GM06990 (cell line): ENCODE measurements at regions not wholly inside any gene's neighbourhood (a gene's known extent, or its start where the extent isn't known, plus 50 kb on each side); places are given as distances from the start of the nearest gene placed in this dataset.
"Not testable (repeated sequence)": the region's sequence is repeated elsewhere in the genome, so short reads cannot be mapped to it uniquely, and the experiment has no call there.

Experiments used
- DNase-seq: peaks from one replicate; pipeline ENCODE4 v3.0.0-alpha.2; 2011; ENCODE audit not compliant: insufficient read length; ENCODE audit errors: extremely low read depth
- H3K27me3 ChIP-seq: replicated peaks from 2 replicates; pipeline ENCODE4 v1.6.0; 2011; ENCODE audit warnings: low read length; ENCODE audit not compliant: control insufficient read depth, insufficient read depth
- H3K36me3 ChIP-seq: 2 replicates; pipeline ENCODE4 v1.5.1; 2011; ENCODE audit warnings: low read length; ENCODE audit not compliant: control insufficient read depth, insufficient read depth
- H3K4me3 ChIP-seq: replicated peaks from 2 replicates; pipeline ENCODE4 v1.5.1; 2011; ENCODE audit warnings: low read depth, mild to moderate bottlenecking, control low read depth, low read length
- TF ChIP-seq, protein P1 (sequence below): IDR thresholded peaks from 2 replicates; pipeline ENCODE4 v1.5.1; 2011; ENCODE audit warnings: low read length, control low read depth, mild to moderate bottlenecking, inconsistent platforms; ENCODE audit not compliant: insufficient read depth, poor library complexity, severe bottlenecking

DNA sequence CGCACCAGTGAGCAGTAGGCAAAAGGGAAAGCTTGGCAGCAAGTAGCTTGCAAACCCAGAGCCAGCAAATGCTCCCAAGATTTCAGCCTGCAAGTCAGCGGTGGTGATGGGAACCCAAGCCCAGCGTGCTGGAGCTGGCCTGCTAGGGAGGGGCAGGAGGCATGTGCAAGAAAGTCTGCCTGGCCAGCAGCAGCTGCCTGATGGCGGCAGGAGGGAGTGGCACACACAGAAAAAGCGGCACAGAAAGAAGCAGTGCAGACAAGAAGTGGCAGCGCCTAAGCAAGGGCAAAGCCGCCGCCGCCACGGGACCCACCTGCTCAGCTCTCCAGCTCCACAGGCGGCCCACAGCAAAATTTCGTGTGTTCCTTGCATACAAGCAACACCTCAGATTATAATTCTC, 1206.5 kb upstream of the PABPC4L start:
- no peaks in the 10 kb centered on the region for H3K36me3 ChIP-seq
- no peaks in the 10 kb centered on the region for H3K27me3 ChIP-seq
- no peak for DNase-seq
- H3K4me3 ChIP-seq = no peak overlapping the region
- TF ChIP-seq, protein P1, sequence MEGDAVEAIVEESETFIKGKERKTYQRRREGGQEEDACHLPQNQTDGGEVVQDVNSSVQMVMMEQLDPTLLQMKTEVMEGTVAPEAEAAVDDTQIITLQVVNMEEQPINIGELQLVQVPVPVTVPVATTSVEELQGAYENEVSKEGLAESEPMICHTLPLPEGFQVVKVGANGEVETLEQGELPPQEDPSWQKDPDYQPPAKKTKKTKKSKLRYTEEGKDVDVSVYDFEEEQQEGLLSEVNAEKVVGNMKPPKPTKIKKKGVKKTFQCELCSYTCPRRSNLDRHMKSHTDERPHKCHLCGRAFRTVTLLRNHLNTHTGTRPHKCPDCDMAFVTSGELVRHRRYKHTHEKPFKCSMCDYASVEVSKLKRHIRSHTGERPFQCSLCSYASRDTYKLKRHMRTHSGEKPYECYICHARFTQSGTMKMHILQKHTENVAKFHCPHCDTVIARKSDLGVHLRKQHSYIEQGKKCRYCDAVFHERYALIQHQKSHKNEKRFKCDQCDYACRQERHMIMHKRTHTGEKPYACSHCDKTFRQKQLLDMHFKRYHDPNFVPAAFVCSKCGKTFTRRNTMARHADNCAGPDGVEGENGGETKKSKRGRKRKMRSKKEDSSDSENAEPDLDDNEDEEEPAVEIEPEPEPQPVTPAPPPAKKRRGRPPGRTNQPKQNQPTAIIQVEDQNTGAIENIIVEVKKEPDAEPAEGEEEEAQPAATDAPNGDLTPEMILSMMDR = no peak

DNA sequence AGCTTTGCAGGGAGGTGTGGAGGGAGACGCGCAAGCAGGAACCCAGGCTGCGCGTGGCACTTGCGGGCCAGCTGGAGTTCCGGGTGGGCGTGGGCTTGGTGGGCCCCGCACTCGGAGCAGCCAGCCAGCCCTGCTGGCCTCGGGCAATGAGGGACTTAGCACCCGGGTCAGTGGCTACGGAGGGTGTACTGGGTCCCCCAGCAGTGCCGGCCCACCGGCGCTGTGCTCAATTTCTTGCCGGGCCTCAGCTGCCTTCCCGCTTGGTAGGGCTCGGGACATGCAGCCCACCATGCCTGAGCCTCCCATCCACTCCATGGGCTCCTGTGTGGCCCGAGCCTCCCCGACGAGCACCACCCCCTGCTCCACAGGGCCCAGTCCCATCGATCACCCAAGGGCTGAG, 1205.0 kb upstream of the PABPC4L start:
- H3K36me3 ChIP-seq, H3K27me3 ChIP-seq, DNase-seq, H3K4me3 ChIP-seq: not testable (repeated sequence)

DNA sequence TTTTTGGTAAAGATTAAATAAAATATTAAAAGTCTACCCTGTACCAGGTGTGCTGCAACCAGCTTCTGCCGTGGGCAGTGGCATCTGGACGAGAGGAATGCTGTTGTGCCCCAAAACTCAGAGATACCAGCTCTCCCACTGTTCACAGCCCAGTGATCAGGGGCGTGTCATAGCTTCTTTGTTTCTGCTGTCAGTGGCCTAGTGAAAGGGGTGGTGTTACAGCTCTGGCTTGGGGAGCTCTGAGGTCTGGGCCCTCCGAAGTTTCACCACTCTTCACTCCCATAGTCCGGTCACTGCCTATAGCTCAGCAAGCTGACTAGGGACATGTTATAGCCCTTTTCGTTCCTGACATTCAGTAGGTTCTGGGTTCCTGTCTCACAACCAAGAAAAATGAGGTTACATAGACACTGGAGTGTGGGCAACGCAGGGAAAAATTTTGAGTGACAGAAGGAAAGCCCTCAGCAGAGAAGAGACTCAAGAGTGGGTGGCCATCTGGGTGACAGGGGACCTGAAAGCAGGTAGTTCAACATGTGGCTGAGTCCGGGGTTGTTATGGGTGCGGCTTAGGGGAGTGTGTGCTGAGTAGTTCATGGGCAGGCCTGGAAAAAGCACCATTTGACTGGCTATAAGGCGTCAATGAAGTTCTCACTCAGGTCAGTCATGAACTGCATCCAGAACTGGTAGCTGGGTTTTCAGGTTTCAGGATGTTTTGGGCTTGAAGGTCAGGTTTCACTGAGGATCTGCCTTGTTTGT, 1184.4 kb upstream of the PABPC4L start:
- no peaks in the 10 kb centered on the region for H3K27me3 ChIP-seq
- no peak overlapping the region for H3K4me3 ChIP-seq
- H3K36me3 ChIP-seq = no peaks in the 10 kb centered on the region
- DNase-seq = no peak
- TF ChIP-seq, protein P1 = no peak

DNA sequence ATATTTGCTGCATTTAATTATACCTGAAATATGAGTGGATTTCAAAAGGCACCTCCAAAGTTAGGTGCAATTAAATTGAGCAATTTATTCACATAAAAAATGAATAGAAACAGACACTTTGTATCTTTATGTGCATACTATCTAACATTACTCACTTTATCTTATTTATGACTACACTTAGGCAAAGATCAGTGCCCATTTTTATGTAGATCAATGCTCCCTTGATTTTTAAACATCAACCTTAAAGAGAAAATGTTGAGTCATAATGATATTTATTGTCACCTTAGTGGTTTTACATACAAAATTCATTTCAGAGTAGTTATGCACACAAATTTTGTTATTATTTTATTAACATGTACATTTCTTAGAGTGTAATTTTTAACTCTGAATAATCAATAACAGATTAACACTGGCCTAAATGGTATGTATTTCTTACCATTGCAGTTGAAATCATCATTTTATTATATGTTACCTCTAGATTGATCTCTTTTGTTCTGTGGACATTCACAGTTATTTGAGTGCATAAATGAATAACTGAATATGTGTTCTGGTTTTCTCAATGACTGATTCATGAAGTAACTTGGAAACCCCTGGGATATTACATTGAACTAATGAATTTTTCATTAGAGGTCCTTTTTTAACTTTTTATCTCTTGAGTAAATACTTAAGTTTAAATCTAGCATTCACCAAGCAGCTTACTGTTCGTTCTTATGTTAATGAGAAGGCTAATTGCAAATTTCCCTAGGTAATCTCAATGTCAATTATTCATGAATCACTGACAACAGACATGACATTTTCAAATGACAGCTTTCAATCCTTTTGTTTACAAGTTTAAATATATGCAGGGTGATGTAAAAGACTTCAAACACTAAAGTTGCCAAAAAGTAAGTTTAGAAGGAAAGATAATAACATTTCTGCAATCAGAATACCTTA, 1182.0 kb upstream of the PABPC4L start:
- TF ChIP-seq, protein P1 = no peak

DNA sequence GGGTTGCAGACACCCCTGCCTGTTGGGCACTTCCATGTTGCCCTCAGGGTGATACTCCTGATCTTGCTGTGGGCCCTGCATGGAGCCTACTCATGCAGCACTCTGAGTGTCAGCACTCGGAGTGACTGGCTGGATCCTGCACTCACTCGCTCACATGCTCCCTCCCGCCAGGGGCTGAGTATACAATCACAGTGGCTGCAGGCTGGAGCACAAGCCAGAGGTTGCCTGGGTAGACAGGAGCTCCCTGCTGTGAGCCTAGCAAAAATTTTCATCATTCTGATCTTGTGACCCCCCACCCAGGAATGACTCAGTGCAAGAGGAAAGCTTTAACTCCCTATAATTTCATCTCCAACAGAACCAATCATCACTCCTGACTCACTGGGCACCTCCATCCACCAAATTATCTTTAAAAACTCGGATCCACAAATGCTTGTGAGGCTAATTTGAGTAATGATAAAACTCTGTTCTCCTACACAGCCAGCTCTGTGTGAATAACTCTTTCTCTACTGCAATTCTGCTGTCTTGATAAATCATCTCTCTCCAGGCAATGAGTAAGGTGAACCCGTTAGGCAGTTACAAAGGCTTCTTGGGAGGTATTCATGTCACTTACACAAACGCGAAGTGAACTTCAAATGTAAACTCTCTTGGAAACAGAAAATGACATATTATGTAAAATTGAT, 1180.8 kb upstream of the PABPC4L start:
- no peaks in the 10 kb centered on the region for H3K36me3 ChIP-seq
- no peak overlapping the region for H3K4me3 ChIP-seq
- H3K27me3 ChIP-seq = no peaks in the 10 kb centered on the region
- DNase-seq = no peak
- TF ChIP-seq, protein P1 = no peak

More for the DNA sequence above, 1182.0 kb upstream of the PABPC4L start:
- DNase-seq = no peak
- no peaks in the 10 kb centered on the region for H3K36me3 ChIP-seq
- H3K4me3 ChIP-seq = no peak overlapping the region
- no peaks in the 10 kb centered on the region for H3K27me3 ChIP-seq
